Naive thymus-derived CD4-positive, alpha-beta T cell (primary cell): ENCODE measurements at regions not wholly inside any gene's neighbourhood (a gene's known extent, or its start where the extent isn't known, plus 50 kb on each side); places are given as distances from the start of the nearest gene placed in this dataset.

Experiments
- ATAC-seq: fragments of 150-1000 bp; cut with Tn5 transposase; 2 replicates; pipeline ENCODE4 v1.10.0; 2021; ENCODE audit warnings: mild to moderate bottlenecking, moderate library complexity
- CTCF ChIA-PET: fragments of 350-600 bp; sonication (Branson Sonifier 250); formaldehyde crosslinking; loops from one replicate; lab custom pipeline; 2021; ENCODE audit warnings: antibody characterized with exemption; lab: Charles Lee
- POLR2A ChIA-PET: fragments of 350-600 bp; sonication (Branson Sonifier 250); formaldehyde crosslinking; loops from one replicate; lab custom pipeline; 2021; ENCODE audit warnings: antibody characterized with exemption, inconsistent platforms; lab: Charles Lee
- DNase-seq, 9 donors: peaks; one replicate each; pipeline versions ENCODE4 v3.0.0 to v3.0.0-alpha.2; 2020 to 2022; ENCODE audit warnings: mixed read lengths in 1 of 9
- H3K27ac ChIP-seq: one replicate; pipeline ENCODE4 v1.7.0; 2013; ENCODE audit warnings: mild to moderate bottlenecking, low read depth, low read length, moderate library complexity
- H3K27me3 ChIP-seq, 2 donors: one replicate each; pipeline ENCODE4 v1.7.0; 2013; ENCODE audit warnings: low read length in 2 of 2, mild to moderate bottlenecking in 2 of 2, moderate library complexity in 2 of 2; ENCODE audit not compliant: control insufficient read depth in 2 of 2, insufficient read depth in 2 of 2
- H3K36me3 ChIP-seq, 3 experiments: 1 replicate in 2 of 3; 2 replicates in 1 of 3; pipeline ENCODE4 v1.7.0; 2013; ENCODE audit warnings: low read length in 3 of 3, mild to moderate bottlenecking in 3 of 3, moderate library complexity in 1 of 3; ENCODE audit not compliant: insufficient read depth in 3 of 3, control insufficient read depth in 2 of 3
- H3K4me1 ChIP-seq, 2 donors: one replicate each; pipeline ENCODE4 v1.7.0; 2013; ENCODE audit warnings: low read length in 2 of 2, mild to moderate bottlenecking in 2 of 2, moderate library complexity in 1 of 2; ENCODE audit not compliant: control insufficient read depth in 2 of 2, insufficient read depth in 2 of 2
- H3K4me3 ChIP-seq: 2 replicates; pipeline ENCODE4 v1.7.0; 2013; ENCODE audit warnings: mild to moderate bottlenecking, low read length
- H3K9me3 ChIP-seq, 3 experiments: 1 replicate in 2 of 3; 2 replicates in 1 of 3; pipeline ENCODE4 v1.7.0; 2013; ENCODE audit warnings: low read length in 3 of 3; ENCODE audit not compliant: control insufficient read depth in 2 of 3
- H3K27ac Mint-ChIP-seq, 9 donors: one replicate each; pipeline ENCODE4 v1.8.0; 2020 to 2022; ENCODE audit warnings: mixed read lengths in 9 of 9, mild to moderate bottlenecking in 8 of 9, moderate library complexity in 5 of 9, inconsistent platforms in 2 of 9
- H3K27me3 Mint-ChIP-seq, 5 donors: one replicate each; pipeline ENCODE4 v1.8.0; 2021 to 2022; ENCODE audit warnings: mixed read lengths in 5 of 5, mild to moderate bottlenecking in 1 of 5
- H3K36me3 Mint-ChIP-seq, 5 donors: one replicate each; pipeline ENCODE4 v1.8.0; 2020 to 2022; ENCODE audit warnings: mixed read lengths in 5 of 5, mild to moderate bottlenecking in 3 of 5, inconsistent platforms in 1 of 5
- H3K4me1 Mint-ChIP-seq, 7 donors: one replicate each; pipeline ENCODE4 v1.8.0; 2020 to 2022; ENCODE audit warnings: mixed read lengths in 7 of 7, mild to moderate bottlenecking in 3 of 7, inconsistent platforms in 1 of 7
- H3K4me3 Mint-ChIP-seq, 10 donors: one replicate each; pipeline ENCODE4 v1.8.0; 2020 to 2022; ENCODE audit warnings: mild to moderate bottlenecking in 10 of 10, mixed read lengths in 10 of 10, moderate library complexity in 6 of 10, inconsistent platforms in 2 of 10
- H3K9me3 Mint-ChIP-seq, 11 donors: one replicate each; pipeline ENCODE4 v1.8.0; 2020 to 2022; ENCODE audit warnings: mixed read lengths in 11 of 11, mild to moderate bottlenecking in 4 of 11, inconsistent platforms in 1 of 11, moderate library complexity in 1 of 11
- intact Hi-C, 2 donors: fragments of 100-400 bp; cut with micrococcal nuclease; formaldehyde crosslinking; loops; one replicate each; pipeline ENCODE4 v1.15.1; 2023

DNA sequence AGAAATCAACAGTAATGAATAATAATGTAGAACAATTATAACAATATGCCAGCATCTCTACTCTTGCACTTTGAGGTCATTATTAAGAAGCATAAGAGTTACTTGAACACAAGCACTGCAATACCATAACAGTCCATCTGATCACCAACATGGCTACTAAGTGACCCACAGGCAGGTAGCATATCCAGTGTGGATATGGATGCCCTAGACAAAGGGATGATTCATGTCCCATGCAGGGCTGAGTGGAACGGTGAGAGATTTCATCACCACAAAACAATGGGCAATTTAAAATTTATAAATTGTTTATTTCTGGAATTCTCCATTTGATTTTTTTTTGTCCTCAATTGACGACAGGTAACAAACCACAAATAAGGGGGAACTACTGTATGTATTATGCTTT lies 107.7 kb upstream of the TSC22D2 start:
- Histone ChIP-seq H3K9me3 (no peaks in the 10 kb centered on the region), H3K27ac (no peak overlapping the region), H3K36me3 (no peaks in the 10 kb centered on the region), H3K4me1 (no peaks in the 10 kb centered on the region), H3K27me3 (no peaks in the 10 kb centered on the region), H3K4me3 (no peak overlapping the region)
- ATAC-seq (no peak), DNase-seq (no peak)
- Mint-ChIP-seq H3K27me3 (peaks cover 19 to 36% (median 32%) of the 10 kb centered on the region in 5 donors), H3K4me3 (no peak overlapping the region), H3K36me3 (no peaks in the 10 kb centered on the region), H3K27ac (no peak overlapping the region), H3K9me3 (peaks cover 0 to 2% (median 0%) of the 10 kb centered on the region in 11 donors), H3K4me1 (no peaks in the 10 kb centered on the region)
- POLR2A ChIA-PET, result no interaction called here
- intact Hi-C loops, result no loop called here
- CTCF ChIA-PET, result interaction anchor here (0.8 kb wide), 1 partner anchor 23 kb away, joined by 3 read pairs; no protein-coding TSS in a partner anchor

DNA sequence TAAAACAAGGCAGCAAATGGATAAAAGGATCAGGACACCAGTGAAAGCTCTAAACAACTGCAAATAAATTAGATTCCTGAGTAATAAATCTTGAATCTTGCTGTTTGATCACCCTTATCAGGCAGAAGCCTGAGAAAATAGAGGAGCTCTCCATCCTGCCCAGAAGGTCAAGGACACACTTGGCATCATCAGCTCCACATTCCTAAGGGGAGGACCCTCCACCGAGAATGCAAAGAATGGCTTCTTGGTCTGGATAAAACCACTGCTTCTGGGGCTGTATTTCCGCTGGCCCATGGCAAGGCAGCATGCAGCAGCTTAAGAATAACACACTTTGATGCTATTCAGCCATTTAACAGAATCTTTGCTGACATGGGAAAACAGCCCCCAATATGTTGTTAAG lies 108.9 kb upstream of the TSC22D2 start:
- Histone ChIP-seq H3K4me1 (no peaks in the 10 kb centered on the region), H3K27me3 (no peaks in the 10 kb centered on the region), H3K27ac (no peak overlapping the region), H3K9me3 (no peaks in the 10 kb centered on the region), H3K4me3 (no peak overlapping the region), H3K36me3 (no peaks in the 10 kb centered on the region)
- Mint-ChIP-seq H3K27me3 (peaks cover 17 to 28% (median 28%) of the 10 kb centered on the region in 5 donors), H3K4me3 (no peak overlapping the region), H3K9me3 (peaks cover 0 to 2% (median 0%) of the 10 kb centered on the region in 11 donors), H3K27ac (no peak overlapping the region), H3K4me1 (no peaks in the 10 kb centered on the region), H3K36me3 (no peaks in the 10 kb centered on the region)
- POLR2A ChIA-PET, result no interaction called here
- ATAC-seq, result no peak
- CTCF ChIA-PET, result interaction anchor here (0.7 kb wide), 1 partner anchor 8 kb away, joined by 5 read pairs; no protein-coding TSS in a partner anchor
- DNase-seq, result no peak
- intact Hi-C loops, result no loop called here

DNA sequence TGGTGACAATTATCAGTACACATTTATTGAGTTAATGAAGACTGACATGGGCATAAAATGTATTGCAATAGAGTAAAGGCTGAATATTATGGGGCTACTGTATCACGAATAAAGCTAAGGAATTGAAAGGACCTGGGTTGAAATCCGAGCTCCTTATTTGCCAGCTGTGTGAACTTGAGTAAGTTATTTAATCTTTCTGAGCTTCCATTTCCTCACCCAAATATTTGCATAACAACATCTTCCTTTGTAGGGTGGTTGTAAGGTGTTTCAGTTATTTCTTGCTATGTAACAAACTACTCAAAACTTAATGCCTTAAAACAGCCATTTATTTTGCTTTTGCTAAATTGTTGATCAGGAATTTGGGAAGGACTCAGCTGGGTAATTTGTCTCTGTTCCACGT lies 111.1 kb upstream of the TSC22D2 start:
- CTCF ChIA-PET, result interaction anchor here (0.7 to 1.6 kb wide), 3 partner anchors 11 to 197 kb away, joined by 3 to 4 read pairs (median 4); no protein-coding TSS in a partner anchor
- Mint-ChIP-seq H3K9me3 (peaks cover 0 to 2% (median 0%) of the 10 kb centered on the region in 11 donors), H3K36me3 (no peaks in the 10 kb centered on the region)

DNA sequence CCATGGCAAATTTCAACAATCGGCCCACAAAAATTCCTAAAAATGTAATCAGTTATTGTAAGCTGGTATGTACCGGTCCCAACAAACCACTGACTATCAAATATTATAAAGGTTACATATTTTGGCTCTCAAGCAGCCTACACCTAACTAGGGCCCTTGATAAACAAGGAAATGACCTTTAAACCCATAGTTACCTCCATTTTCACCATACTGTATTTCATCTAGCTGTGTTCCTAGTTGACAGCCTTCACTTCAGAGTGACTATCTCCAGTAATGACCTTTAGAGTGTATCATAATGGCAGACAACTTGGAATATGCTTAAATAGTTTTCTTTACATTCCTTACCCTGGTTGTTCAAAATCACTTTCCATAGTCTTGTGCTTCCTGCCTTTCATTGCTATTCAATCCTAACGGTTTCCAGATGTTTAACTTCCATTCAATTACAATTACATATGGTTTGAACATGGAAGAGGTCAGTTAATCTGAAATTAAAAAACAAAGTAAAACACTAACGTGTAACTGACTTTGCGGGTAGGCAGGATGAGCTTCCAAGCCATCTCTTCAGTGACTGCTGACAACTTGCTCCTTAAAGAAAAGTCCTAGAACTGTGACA lies 111.9 kb upstream of the TSC22D2 start:
- intact Hi-C loops, result no loop called here
- Mint-ChIP-seq H3K36me3 (no peaks in the 10 kb centered on the region), H3K27ac (no peak overlapping the region), H3K27me3 (peaks cover 12 to 32% (median 23%) of the 10 kb centered on the region in 5 donors), H3K4me1 (no peaks in the 10 kb centered on the region), H3K4me3 (no peak overlapping the region), H3K9me3 (peaks cover 0 to 2% (median 0%) of the 10 kb centered on the region in 11 donors)
- no peaks in the 10 kb centered on the region for H3K9me3 ChIP-seq
- no peak for DNase-seq
- POLR2A ChIA-PET, result interaction anchor here (0.6 kb wide), 1 partner anchor 35 kb away, joined by 3 read pairs; no protein-coding TSS in a partner anchor
- no peak overlapping the region for H3K27ac ChIP-seq
- CTCF ChIA-PET, result interaction anchor here (1.1 to 1.6 kb wide), 3 partner anchors 10 to 200 kb away, joined by 4 read pairs; no protein-coding TSS in a partner anchor
- H3K4me1 ChIP-seq, result no peaks in the 10 kb centered on the region
- H3K36me3 ChIP-seq, result no peaks in the 10 kb centered on the region
- no peak overlapping the region for H3K4me3 ChIP-seq
- no peaks in the 10 kb centered on the region for H3K27me3 ChIP-seq
- ATAC-seq, result no peak

More for the DNA sequence above, 111.1 kb upstream of the TSC22D2 start:
- no peak overlapping the region for H3K4me3 ChIP-seq
- no peaks in the 10 kb centered on the region for H3K27me3 ChIP-seq
- H3K4me1 ChIP-seq, result no peaks in the 10 kb centered on the region
- intact Hi-C loops, result no loop called here
- Mint-ChIP-seq H3K4me3 (no peak overlapping the region), H3K27ac (no peak overlapping the region), H3K4me1 (no peaks in the 10 kb centered on the region), H3K27me3 (peaks cover 5 to 30% (median 24%) of the 10 kb centered on the region in 5 donors)
- ATAC-seq (no peak), DNase-seq (no peak)
- H3K9me3 ChIP-seq, result no peaks in the 10 kb centered on the region
- no peak overlapping the region for H3K27ac ChIP-seq
- POLR2A ChIA-PET, result no interaction called here
- H3K36me3 ChIP-seq, result no peaks in the 10 kb centered on the region

DNA sequence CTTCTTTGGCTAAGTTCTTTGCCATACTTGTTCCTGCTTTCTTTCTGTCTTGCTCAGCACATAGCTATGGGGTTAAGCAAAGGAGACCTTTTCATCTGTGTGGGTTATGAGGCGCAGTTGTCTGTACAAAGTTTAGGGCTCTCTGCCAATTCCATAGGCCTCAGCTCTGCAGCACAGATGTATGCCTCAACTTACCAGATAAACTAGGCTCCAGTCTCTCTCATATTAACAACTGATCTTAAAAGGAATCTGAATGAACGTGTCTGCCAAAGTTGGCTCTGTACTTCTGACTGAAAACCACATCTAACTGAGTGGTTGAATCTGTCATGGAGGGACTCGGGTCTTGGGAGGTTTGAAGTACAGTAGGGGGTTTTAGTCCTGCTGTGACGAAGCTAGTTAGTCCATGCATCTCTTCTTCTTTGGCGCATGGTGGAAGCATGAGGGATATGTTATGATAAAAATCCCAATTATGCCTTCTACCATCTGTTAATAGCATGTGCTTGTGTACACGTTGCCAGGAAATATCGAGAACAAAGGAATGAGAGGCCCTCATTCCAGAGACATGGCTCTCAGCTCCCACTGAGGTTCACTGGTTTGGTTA lies 114.6 kb upstream of the TSC22D2 start:
- H3K4me1 Mint-ChIP-seq, result no peaks in the 10 kb centered on the region
- Histone ChIP-seq H3K9me3 (no peaks in the 10 kb centered on the region), H3K4me3 (no peak overlapping the region), H3K27me3 (no peaks in the 10 kb centered on the region), H3K4me1 (no peaks in the 10 kb centered on the region), H3K27ac (no peak overlapping the region), H3K36me3 (no peaks in the 10 kb centered on the region)
- ChIA-PET POLR2A (no interaction called here), CTCF (interaction anchor here (1.2 kb wide), 1 partner anchor 202 kb away, joined by 5 read pairs; no protein-coding TSS in a partner anchor)
- no peak overlapping the region for H3K27ac Mint-ChIP-seq
- intact Hi-C loops, result no loop called here
- no peaks in the 10 kb centered on the region for H3K9me3 Mint-ChIP-seq
- peaks cover 8 to 35% (median 22%) of the 10 kb centered on the region in 5 donors for H3K27me3 Mint-ChIP-seq
- H3K36me3 Mint-ChIP-seq, result no peaks in the 10 kb centered on the region
- no peak for DNase-seq
- ATAC-seq, result no peak
- H3K4me3 Mint-ChIP-seq, result no peak overlapping the region

DNA sequence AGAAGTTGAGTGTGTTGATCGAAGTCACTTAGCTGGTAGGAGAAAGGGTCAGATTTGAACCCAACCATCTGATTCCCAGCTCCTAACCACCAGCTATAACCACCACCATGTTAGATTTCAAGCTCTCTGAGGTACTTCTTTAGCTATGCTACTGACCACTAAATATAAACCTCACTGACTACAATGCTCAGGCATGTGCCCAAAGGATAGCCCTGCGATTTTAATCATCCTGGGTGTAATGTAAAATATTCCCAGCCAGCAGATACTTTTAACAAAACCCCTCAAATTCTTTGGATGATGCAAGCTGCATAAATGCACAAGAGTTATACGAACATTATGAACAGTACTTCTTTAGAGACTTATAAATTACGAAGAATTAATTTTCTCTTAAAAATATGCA lies 115.2 kb upstream of the TSC22D2 start:
- no peak overlapping the region for H3K27ac Mint-ChIP-seq

More for the DNA sequence above, 115.2 kb upstream of the TSC22D2 start:
- H3K9me3 Mint-ChIP-seq, result no peaks in the 10 kb centered on the region
- ChIA-PET POLR2A (no interaction called here), CTCF (interaction anchor here (1.2 kb wide), 1 partner anchor 203 kb away, joined by 5 read pairs; no protein-coding TSS in a partner anchor)
- Histone ChIP-seq H3K4me1 (no peaks in the 10 kb centered on the region), H3K27ac (no peak overlapping the region), H3K27me3 (no peaks in the 10 kb centered on the region), H3K4me3 (no peak overlapping the region), H3K9me3 (no peaks in the 10 kb centered on the region), H3K36me3 (no peaks in the 10 kb centered on the region)
- DNase-seq (no peak), ATAC-seq (no peak)
- intact Hi-C loops, result no loop called here
- no peak overlapping the region for H3K4me3 Mint-ChIP-seq
- no peaks in the 10 kb centered on the region for H3K36me3 Mint-ChIP-seq
- peaks cover 8 to 40% (median 26%) of the 10 kb centered on the region in 5 donors for H3K27me3 Mint-ChIP-seq
- H3K4me1 Mint-ChIP-seq, result no peaks in the 10 kb centered on the region
